Activated CD8-positive, alpha-beta T cell treated with anti-CD3 and anti-CD28 coated beads for 36 hours (primary cell): ENCODE measurements at regions not wholly inside any gene's neighbourhood (a gene's known extent, or its start where the extent isn't known, plus 50 kb on each side); places are given as distances from the start of the nearest gene placed in this dataset.

Experiments
- ATAC-seq: fragments of 200-7000 bp; cut with Tn5 transposase; one replicate; pipeline ENCODE4 v1.10.0; 2021; ENCODE audit warnings: mild to moderate bottlenecking, moderate library complexity
- CTCF ChIA-PET: fragments of 350-600 bp; sonication (Branson Sonifier 250); formaldehyde crosslinking; loops from one replicate; lab custom pipeline; 2021; ENCODE audit warnings: antibody characterized with exemption; lab: Charles Lee
- POLR2A ChIA-PET: fragments of 350-600 bp; sonication (Branson Sonifier 250); formaldehyde crosslinking; loops from one replicate; lab custom pipeline; 2021; ENCODE audit warnings: antibody characterized with exemption; lab: Charles Lee
- DNase-seq: peaks from one replicate; pipeline ENCODE4 v3.0.0-alpha.2; 2020
- H3K27ac Mint-ChIP-seq: one replicate; pipeline ENCODE4 v1.8.0; 2021; ENCODE audit warnings: mild to moderate bottlenecking, mixed read lengths
- H3K27me3 Mint-ChIP-seq: one replicate; pipeline ENCODE4 v1.8.0; 2021; ENCODE audit warnings: mixed read lengths
- H3K36me3 Mint-ChIP-seq: one replicate; pipeline ENCODE4 v1.8.0; 2021; ENCODE audit warnings: low read depth, mixed read lengths
- H3K4me1 Mint-ChIP-seq: one replicate; pipeline ENCODE4 v1.8.0; 2021; ENCODE audit warnings: low read depth, mixed read lengths
- H3K4me3 Mint-ChIP-seq: one replicate; pipeline ENCODE4 v1.8.0; 2021; ENCODE audit warnings: mild to moderate bottlenecking, moderate library complexity, mixed read lengths
- H3K9me3 Mint-ChIP-seq: one replicate; pipeline ENCODE4 v1.8.0; 2021; ENCODE audit warnings: mixed read lengths
- CTCF ChIP-seq: fragments of 200-600 bp; IDR thresholded peaks from one replicate; pipeline ENCODE4 v1.8.0; 2022; ENCODE audit warnings: antibody characterized with exemption, mild to moderate bottlenecking
- intact Hi-C: fragments of 100-400 bp; cut with micrococcal nuclease; formaldehyde crosslinking; loops from one replicate; pipeline ENCODE4 v1.10.0; 2022

- no peak overlapping the region for H3K27ac Mint-ChIP-seq
- H3K4me1 Mint-ChIP-seq, result no peaks in the 10 kb centered on the region
- no peak overlapping the region for H3K4me3 Mint-ChIP-seq
- H3K27me3 Mint-ChIP-seq, result no peaks in the 10 kb centered on the region
- DNase-seq (no peak), ATAC-seq (no peak)
- ChIA-PET POLR2A (no interaction called here), CTCF (no interaction called here)
- no peaks in the 10 kb centered on the region for H3K36me3 Mint-ChIP-seq
- no peaks in the 10 kb centered on the region for H3K9me3 Mint-ChIP-seq
- no peak for TF ChIP-seq CTCF
- intact Hi-C loops, result no loop called here
Observed at GRCh38 chr4:177841258-177841657, 399.0 kb upstream of the AGA start.

DNA sequence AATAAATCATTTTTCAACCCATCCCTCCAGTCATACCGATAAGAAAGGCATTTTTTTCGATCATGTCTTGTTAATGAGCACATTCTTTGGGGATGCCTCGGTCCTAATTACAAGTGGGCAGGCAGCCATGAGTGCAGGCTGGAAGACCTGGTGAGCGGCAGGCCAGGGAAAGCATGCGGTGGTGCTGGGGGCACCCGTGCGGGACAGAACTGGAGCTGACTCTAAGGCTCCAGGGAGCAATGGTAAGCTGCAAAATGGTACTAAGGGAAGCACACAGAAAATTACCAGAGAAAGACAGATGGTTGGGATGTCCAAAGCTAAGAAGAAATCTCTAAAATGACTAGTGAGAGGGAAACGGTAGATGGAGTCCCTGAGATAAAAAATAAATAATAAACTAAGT lies 411.0 kb upstream of the AGA start:
- TF ChIP-seq CTCF, result no peak
- no peaks in the 10 kb centered on the region for H3K27me3 Mint-ChIP-seq
- peaks cover 3% of the 10 kb centered on the region for H3K9me3 Mint-ChIP-seq
- intact Hi-C loops, result no loop called here
- DNase-seq, result no peak
- H3K4me1 Mint-ChIP-seq, result no peaks in the 10 kb centered on the region
- no peak for ATAC-seq
- CTCF ChIA-PET, result interaction anchor here (1.1 kb wide), 1 partner anchor 11 kb away, joined by 3 read pairs; no protein-coding TSS in a partner anchor
- H3K4me3 Mint-ChIP-seq, result no peak overlapping the region
- POLR2A ChIA-PET, result interaction anchor here (0.7 kb wide), 1 partner anchor 22 kb away, joined by 3 read pairs; no protein-coding TSS in a partner anchor
- H3K36me3 Mint-ChIP-seq, result no peaks in the 10 kb centered on the region
- H3K27ac Mint-ChIP-seq, result no peak overlapping the region

GRCh38 chr4:177855507-177856197 lies 413.4 kb upstream of the AGA start:
- DNase-seq (no peak), ATAC-seq (no peak)
- POLR2A ChIA-PET, result no interaction called here
- H3K27ac Mint-ChIP-seq, result no peak overlapping the region
- H3K4me3 Mint-ChIP-seq, result no peak overlapping the region
- H3K9me3 Mint-ChIP-seq, result peaks cover 3% of the 10 kb centered on the region
- intact Hi-C loops, result no loop called here
- no peaks in the 10 kb centered on the region for H3K27me3 Mint-ChIP-seq
- no peaks in the 10 kb centered on the region for H3K4me1 Mint-ChIP-seq
- CTCF ChIA-PET, result no interaction called here
- no peaks in the 10 kb centered on the region for H3K36me3 Mint-ChIP-seq
- TF ChIP-seq CTCF, result no peak

- no peaks in the 10 kb centered on the region for H3K27me3 Mint-ChIP-seq
- H3K4me1 Mint-ChIP-seq, result no peaks in the 10 kb centered on the region
- intact Hi-C loops, result no loop called here
- TF ChIP-seq CTCF, result no peak
- H3K4me3 Mint-ChIP-seq, result no peak overlapping the region
- DNase-seq (no peak), ATAC-seq (no peak)
- no peaks in the 10 kb centered on the region for H3K9me3 Mint-ChIP-seq
- POLR2A ChIA-PET, result interaction anchor here (0.5 kb wide), 1 partner anchor 1763 kb away, joined by 3 read pairs; no protein-coding TSS in a partner anchor
- no peak overlapping the region for H3K27ac Mint-ChIP-seq
- CTCF ChIA-PET, result no interaction called here
- no peaks in the 10 kb centered on the region for H3K36me3 Mint-ChIP-seq
Observed at GRCh38 chr4:177860171-177860570, 417.9 kb upstream of the AGA start.

DNA sequence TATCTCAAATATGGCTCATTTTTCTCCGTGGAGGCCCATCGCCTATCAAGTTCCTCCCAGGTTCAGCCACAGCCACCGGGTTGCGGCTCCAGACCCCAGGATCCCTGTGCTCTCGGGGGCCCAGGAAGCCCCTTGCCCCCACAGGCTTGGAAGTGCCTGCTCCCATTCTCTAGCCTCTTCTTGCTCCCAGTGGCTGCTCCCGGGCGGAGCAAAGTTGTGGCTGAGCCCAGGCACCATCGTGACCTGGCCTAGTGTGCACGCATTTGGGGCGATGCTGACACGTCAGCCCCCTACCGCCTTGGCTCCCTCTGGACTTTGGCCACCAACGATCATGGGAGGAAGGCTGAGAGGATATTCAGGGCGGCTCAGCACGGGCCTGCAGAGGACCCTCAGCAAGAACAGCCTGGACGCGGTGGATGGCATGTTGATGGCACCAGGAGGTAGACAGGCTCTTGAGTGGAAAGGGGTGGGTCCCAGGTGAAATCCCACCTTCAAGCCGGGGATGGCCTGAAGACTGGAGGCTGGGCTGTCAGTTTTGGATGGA lies 419.4 kb upstream of the AGA start:
- ChIA-PET POLR2A (no interaction called here), CTCF (no interaction called here)
- Mint-ChIP-seq H3K9me3 (no peaks in the 10 kb centered on the region), H3K27ac (no peak overlapping the region), H3K4me1 (no peaks in the 10 kb centered on the region), H3K4me3 (no peak overlapping the region), H3K27me3 (no peaks in the 10 kb centered on the region), H3K36me3 (no peaks in the 10 kb centered on the region)
- intact Hi-C loops, result no loop called here
- TF ChIP-seq CTCF, result no peak
- no peak for DNase-seq
- no peak for ATAC-seq
